GM18502 (cell line): ENCODE measurements at regions not wholly inside any gene's neighbourhood (a gene's known extent, or its start where the extent isn't known, plus 50 kb on each side); places are given as distances from the start of the nearest gene placed in this dataset.

ENCODE experiments used
- ATAC-seq: cut with Tn5 transposase; IDR thresholded peaks from one replicate; pipeline ENCODE4 v1.9.1; 2021; ENCODE audit warnings: mild to moderate bottlenecking; ENCODE audit not compliant: unreplicated experiment, poor library complexity

DNA sequence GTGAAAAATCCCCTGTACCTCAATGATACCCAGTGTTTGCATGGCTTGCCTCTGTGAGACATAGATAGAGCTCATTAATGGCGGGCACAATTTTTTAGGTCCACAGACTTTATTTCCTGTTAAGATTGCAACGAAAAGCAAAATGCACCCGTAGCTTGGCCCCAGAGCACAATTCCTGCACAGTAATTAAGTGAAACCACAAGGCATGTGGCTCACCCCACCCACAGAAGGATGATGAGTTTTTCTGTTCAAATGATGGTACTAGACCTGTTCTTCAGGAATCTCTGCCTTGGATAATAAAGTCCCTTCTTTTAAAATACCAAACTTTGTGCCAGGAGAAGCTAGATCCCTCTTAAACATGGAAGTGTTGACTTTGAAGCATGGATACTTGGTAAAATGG lies 738.1 kb downstream of the QKI start:
- ATAC-seq: no peak

DNA sequence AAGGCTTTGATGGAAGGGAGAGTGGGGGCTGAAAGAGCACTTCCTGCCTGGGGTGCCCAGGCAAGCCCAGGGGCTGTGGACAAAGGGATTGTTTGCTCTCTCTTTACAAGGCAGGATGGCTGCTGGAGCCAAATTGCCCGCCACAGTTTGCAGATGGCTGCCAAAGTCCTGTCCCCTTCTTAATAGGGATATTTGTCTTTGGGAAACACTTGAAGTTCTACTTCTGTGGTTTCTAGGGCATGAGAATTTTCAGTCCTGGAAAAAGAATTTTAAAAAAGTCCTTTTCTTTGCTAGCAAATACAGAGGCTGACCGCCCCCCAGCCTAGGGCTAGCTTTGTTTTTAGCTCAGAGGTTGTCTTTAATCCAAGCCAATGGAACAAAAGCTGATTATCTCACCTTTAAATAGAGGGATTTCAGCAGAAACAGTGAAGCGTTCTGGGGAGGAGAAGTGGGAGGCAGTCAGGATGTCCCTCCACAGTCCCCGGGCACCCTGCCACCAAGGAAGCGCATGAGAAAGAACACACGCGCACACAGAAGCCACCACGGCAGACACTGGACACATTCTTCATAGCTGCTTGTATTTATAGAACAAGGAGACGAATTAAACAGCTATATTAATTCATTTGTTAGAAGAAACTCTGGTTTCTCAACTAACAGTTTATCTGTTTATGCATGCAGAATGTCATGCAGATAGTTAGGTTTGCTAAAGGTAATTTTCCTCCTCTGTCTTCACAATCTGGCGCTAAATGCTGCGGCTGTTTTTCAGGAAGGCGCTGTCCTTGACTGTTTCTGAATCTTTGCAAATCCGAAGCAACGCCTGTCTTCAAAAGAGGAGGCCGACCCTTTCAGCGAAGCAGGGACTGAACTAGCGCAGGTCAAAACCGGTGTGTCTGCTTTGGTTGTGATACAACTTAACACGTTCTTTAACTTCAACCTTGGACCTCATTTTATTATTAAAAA lies 736.9 kb downstream of the QKI start:
- no peak for ATAC-seq

DNA sequence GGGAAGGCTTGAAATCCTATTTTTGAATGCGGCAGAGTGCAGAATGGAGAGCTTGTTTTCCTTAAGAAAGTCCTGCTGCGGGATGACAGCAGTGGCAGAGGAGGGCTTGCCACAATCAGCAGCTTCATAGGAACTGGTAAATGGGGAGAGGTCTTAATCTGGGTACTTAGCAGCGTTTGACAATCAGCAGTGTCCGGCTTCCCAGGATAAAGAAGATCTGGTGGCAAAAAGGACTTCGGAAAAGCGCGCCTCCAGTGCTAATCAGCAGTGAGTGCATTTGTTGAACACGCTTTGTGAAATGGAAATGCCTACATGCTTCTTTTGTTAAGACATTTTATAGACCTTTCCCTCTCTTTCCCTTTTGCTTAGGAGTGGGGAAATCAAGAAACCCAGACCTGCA lies 735.7 kb downstream of the QKI start:
- ATAC-seq: no peak

DNA sequence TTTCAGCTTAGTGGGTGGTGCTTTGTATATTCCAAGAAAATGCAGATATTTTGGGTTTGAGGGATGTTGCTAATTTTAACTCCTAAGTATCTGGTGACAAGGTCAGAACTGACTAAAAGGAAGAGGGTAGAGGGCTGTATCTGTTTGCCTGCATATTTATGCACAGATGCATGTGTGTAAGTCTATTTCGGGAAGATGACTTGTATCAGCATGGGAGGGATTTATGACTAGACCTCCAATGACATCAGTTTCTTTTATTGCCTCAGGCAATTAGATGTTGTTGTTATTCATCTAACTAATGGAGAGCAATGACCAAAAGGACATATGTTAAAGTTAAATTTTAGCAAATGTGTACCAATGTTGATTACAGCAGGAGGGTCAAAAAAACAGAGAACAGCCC lies 734.3 kb downstream of the QKI start:
- ATAC-seq: no peak

DNA sequence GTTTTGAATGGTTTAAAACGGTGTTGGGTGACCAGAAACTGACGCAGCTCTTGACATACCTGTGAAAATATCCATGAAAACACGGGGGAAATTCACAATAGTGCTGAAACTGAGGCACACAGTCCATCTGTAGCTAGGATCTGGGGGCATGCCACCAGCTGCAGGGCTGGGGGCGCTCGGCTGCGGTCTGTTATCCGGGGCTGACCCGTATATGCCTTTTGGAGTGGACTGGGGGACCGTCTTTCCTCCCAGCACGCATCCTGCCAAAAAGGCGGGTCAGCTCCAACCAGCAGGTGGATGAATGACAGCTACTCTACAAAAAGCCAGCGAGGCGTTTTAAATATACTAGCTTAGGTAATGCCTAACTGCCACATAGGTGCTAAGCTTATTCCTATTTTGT lies 729.8 kb downstream of the QKI start:
- no peak for ATAC-seq

DNA sequence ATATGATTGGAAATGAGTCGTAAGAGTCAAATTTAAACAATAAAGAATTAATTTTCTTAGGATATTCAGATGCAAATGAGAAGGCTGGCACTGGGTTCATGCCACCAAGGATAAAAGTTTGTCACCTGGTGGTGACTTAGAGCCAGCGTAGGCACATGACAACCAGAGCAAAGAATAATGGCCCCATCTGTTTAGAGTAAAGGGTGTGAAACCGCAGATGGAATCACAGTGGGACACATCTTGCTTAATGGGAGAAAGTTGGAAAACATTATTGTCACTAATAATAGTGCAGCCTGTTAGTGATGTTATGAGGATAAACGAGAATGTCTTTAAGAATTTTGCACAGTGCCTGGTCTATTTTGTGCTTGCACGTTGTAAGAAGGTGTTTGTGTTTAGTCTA lies 727.8 kb downstream of the QKI start:
- no peak for ATAC-seq

DNA sequence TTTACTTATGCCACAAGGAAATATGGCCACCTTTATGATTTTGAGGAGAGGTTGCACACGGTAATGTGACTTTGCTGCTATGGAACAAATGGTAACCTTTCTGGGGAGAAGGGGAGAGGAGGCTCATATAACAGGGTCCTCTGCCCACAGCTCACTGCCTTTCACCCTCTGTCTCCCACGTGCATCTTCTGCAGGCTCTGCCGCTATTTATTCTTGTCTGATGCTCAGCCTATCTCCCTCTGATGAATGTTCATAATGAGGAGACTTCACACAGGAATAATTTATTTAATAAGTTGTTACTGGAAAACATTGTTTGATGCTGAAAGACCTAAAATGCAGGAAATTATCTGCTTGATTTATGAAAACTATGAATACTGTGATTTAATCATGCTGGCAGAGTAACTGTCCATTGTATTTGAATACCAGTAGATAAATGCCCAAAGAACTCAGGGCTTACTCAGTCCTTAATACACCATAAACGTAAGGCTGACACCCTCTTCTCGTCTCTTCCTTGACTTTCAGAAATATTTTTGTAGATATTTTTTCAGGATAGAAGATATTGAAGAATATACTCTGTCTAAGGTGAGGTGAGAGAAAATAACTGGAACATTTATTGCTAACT lies 721.1 kb downstream of the QKI start:
- no peak for ATAC-seq

DNA sequence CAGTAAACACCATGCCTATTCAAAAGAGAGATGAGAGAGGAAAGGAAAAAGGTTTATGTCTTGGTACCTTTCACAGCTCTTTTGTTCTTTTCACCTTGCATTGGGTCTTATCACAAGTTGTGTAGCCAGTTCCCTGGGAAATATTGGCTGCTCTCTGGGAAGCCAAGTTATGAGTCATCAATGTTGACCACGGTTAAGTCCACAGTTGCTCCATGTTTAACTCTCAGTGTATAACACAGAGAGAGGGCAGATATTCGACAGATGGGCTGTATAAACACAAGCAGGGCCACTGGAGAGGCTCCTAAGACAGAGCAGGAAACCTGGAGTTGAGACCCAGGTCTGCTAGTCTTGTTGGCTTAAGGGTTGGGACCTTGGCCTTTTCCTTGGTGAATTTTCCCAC lies 718.6 kb downstream of the QKI start:
- ATAC-seq: no peak

DNA sequence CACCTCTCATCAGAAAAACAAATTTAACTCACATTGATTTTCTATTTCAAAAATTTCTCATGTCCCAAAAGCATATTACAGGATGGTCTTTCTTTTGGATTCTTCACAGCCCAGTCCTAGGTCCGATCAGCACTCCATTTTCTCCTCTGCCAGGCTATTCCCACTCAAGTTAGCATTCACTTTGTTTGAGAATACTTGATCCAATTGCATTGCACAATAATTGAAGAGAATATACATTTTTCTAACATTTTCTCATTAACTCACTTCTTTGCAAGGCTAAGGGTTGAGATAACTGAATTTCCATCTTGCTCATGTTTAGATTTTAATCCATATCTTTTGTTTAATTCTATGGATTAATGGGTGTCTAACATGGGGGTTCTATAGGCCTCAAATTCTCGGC lies 716.1 kb downstream of the QKI start:
- no peak for ATAC-seq

DNA sequence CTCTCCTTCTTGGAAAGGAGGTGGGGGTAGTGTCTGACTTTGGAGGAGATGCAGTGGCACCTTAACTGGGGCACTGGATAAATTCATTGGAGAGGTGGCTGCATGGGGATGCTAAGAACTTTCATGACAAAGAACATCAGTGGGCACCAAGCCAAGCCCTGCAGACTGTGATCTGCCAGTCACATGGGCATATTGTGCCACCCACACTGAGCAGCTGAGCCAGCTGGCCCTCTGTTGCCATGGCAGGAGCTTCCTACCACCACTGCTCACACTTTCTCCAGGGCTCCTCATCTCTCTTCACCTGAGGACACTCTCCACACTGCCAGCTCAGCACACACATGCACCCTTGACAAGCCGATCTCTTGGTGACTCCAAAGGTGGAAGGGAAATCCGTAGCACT lies 715.6 kb downstream of the QKI start:
- ATAC-seq: no peak

DNA sequence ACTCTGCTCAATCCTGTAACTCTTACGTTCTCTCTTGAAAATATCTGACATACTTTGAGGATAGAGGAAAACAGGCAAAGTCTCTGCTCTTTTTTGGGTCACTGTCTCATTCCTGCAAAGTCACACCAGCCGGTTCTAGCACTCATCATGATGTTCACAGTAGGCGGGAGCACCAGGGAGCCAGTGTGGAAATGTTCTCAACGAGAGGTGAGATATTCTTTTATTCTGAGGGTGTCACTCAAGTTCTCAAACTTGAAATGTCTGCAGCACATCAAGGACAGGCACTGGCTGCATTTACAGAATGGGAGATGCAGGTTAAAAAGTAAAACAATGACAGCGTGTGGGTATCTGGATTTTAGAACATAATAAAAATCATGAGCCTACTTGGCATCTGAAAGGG lies 714.7 kb downstream of the QKI start:
- ATAC-seq: no peak

DNA sequence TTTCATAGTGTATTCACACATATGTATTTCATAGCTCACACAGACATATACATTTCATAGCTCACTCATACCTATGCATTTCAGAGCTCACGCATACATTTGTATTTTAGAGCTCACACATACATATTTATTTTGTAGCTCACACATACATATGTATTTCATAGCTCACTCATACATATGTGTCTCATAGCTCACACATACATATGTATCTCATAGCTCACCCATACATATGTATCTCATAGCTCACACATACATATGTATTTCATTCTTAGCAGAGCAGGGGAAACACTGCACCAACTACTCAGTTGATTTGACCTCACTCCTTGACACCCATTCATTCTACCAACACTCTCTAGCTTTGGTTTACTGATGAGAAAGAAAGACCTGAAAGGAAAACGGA lies 713.6 kb downstream of the QKI start:
- ATAC-seq: no peak

DNA sequence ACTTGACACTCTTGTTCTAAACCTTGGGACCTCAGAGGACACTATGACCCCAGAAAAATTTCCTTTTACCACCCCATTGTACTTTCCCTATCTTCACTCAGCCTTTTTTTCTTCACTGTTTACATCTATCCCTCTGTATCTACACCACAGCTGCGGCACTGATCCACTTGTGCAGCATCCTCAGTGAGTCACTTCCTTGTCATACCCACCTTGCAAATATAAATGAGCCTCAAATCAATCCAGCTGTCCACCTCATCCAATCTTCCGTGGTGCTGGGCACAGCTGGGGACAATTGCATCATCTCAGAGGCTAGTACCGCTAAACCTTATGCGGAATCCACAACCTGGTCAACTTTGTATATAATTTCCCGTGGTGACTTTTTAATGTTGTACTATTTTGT lies 710.5 kb downstream of the QKI start:
- no peak for ATAC-seq

DNA sequence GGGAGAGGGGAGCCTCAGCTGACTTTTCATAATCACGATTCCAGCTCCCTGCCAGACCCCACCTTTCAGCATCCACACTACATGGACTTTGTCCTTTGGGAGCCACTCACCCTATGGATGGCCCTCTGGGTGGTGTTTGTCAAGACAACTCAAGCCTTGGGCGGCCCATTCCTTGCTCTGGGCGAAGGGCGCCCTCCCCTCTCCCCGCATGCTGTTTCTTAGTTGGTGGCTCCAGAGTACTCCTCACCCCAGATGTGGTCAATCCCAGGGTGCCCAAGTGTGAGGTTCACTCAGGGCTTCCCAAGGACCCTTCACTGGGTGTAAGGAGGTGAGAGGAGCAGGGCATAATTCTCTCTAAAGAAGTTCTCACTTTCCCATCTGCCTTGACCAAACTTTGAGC lies 710.0 kb downstream of the QKI start:
- no peak for ATAC-seq

DNA sequence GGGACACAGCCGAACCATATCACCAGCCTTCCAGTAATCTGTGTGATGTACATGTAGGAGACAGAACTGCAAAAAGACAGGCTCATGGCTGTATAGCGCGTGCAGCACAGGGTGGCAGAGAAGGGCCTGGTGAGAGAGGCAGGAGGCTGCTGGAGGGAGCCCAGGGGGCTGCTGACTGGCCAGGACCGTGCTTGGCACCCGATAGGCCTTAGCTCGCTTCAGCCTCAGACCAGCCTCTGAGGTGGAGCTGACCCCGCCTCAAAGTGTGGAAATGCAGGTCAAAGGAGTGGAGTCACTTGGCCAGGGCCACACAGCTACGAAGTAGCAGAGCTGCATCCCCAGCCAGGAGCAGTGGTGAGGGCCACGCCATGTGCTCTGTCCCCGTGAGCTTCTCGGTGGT lies 707.6 kb downstream of the QKI start:
- no peak for ATAC-seq

DNA sequence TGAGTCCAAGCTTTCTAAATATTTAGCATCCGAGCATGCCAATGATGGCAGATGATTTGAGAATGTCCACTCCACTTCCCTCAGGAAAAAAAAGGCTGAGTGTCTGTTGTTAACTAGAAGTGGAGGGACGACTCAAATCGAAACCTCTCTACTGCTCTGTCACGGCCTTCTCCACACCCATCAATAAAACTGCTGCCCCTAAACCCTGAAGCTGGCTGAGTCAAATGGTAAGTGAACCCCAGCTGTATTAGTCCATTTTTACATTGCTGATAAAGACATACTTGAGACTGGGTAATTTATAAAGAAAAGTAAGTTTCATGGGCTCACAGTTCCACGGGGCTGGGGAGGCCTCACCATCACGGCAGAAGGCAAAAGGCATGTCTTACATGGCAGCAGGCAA lies 707.0 kb downstream of the QKI start:
- no peak for ATAC-seq

DNA sequence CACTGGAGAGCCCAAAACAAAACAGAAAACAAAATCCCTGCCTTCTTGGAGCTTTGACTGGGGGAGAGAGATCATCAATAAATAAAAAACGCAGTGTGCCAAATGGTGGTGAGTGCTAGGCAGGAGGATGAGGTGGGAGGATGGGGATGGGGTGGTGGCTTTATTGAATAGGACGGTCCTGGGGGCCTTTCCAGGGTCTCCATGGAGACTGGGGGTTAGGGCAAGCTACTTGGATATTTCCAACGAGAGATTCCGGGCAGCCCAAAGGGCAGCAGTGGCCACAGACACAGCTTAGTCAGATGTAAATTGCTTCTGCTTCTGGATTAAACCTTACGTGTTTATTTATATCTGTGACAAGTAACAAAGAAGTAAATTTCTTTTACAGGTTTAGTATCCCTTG lies 700.1 kb downstream of the QKI start:
- no peak for ATAC-seq

DNA sequence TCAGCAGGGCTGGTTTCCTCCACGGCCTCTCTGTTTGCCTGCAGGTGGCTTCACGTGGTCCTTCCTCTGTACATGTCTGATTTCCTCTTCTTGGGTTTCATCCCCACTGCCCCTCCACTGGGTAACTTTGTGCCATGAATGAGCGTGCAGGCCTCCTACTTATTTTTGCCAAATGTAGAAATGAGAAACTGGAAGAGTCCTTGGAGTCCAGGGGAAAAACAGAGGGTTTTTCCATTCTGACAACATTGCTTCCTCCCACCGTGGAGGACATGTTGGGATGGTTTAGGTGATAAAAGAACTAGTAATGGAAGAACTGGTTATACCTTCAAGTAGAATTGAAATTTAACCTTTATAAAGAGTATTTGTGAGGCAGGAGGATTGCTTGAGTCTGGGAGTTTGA lies 699.5 kb downstream of the QKI start:
- ATAC-seq: no peak

DNA sequence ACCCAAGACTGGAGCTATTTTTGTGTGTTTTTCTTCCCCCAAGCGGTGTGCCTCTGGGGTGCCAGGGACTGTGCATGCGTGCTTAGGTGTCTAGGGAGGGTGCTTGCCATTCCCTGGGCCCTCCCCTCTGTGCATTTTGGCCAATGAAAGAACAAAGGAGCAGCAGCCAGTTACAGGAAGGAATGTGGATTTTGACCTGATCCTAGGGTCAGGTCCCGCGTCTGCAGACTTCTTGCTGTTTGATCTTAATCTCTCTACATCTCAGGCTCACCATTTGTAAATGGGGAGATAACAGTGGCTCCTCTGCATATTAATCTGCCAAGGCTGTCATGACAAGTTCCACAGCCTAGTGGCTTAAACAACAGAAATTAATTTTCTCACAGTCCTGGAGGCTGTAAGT lies 699.1 kb downstream of the QKI start:
- ATAC-seq: no peak

DNA sequence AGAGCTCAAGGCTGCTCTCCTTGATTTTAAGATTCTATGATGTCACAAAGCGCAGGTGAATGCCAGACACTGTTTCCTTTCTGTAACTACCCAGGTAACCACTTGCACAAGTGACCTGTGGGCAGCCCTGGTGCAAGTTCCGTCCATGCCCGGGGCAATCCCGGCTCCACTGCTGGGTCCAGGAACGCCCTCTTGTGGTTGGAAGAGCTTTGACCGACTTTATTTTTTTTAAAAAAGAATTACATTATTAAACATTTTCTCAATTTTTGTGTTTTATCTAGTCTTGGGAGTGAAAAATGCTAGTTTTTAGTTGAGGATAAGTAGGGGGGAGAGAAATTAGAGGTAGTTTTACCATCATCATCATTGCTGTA lies 695.2 kb downstream of the QKI start:
- ATAC-seq: no peak

DNA sequence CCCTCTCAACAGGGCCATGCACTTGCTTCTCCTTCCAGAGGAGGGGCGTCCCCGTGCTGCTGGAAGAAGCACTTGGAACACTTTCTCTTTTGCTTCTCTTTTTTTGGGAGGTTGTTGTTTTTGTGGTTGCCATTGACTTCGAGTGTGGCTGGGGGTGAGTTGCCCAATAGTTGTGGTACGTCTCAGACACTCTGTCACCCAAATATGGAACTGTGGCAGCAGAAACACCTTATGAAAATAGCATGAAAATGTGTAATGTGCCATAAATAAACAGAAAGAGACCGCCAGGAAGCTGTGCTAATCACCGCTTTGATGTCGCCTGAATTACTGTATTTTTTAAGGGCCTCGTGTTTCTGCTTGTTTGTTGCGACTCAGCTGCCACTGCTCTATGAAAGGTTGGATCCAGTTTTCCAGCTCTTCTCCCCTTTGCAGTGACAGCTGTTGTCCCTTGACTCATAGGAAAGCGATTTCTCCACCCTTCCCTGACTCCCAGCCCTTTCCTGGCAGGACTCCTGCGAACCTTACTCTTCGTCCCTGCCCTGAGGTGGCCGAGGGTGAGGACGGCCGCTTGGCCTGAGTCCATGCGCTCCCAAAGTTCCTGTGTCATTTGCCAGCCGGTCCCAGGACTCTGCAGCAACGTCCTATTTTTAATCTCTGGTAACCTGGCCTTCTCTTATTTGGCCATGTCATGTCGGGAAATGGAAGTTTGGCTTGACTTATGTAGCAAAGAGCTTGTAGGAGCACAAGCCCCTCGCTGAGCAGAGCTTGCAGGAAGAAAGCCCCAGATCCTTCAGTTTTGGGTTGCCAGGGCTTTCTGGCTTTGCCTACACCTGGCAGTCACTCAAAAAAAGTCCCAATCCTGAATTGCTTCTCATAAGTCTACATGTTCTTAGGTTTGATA lies 694.6 kb downstream of the QKI start:
- ATAC-seq: no peak
